ENCODE measurements at regions not wholly inside any gene's neighbourhood (a gene's known extent, or its start where the extent isn't known, plus 50 kb on each side); places are given as distances from the start of the nearest gene placed in this dataset.

- Histone ChIP-seq H3K27ac (ENCODE audit: low read depth, low read length, poor library complexity, severe bottlenecking) (no peak overlapping the region), H3K9ac (ENCODE audit: low read length) (no peak overlapping the region), H3K4me2 (ENCODE audit: low read length) (no peak overlapping the region), H3K79me2 (ENCODE audit: insufficient read depth, low read length) (no peaks in the 10 kb centered on the region), H4K20me1 (ENCODE audit: insufficient read depth, low read length) (no peaks in the 10 kb centered on the region), H3K4me3 (ENCODE audit: low read depth, low read length, poor library complexity, severe bottlenecking) (no peak overlapping the region), H3K4me1 (ENCODE audit: insufficient read depth, low read length, severe bottlenecking) (peaks cover 65% of the 10 kb centered on the region), H3K27me3 (ENCODE audit: insufficient read depth, low read length) (no peaks in the 10 kb centered on the region), H3K9me2 (ENCODE audit: low read depth, low read length) (no peaks in the 10 kb centered on the region), H2AFZ (ENCODE audit: low read length) (no peak overlapping the region), H3K36me3 (ENCODE audit: insufficient read depth, low read length) (no peaks in the 10 kb centered on the region), H3K9me3 (ENCODE audit: low read length) (no peaks in the 10 kb centered on the region), H3F3A (ENCODE audit: insufficient read depth, low read length) (no peaks in the 10 kb centered on the region)
- no peak for TF ChIP-seq EZH2 (IDR thresholded peaks at IDR 0.05; ENCODE audit: borderline replicate concordance, low read length)
- TF ChIP-seq, protein P1, sequence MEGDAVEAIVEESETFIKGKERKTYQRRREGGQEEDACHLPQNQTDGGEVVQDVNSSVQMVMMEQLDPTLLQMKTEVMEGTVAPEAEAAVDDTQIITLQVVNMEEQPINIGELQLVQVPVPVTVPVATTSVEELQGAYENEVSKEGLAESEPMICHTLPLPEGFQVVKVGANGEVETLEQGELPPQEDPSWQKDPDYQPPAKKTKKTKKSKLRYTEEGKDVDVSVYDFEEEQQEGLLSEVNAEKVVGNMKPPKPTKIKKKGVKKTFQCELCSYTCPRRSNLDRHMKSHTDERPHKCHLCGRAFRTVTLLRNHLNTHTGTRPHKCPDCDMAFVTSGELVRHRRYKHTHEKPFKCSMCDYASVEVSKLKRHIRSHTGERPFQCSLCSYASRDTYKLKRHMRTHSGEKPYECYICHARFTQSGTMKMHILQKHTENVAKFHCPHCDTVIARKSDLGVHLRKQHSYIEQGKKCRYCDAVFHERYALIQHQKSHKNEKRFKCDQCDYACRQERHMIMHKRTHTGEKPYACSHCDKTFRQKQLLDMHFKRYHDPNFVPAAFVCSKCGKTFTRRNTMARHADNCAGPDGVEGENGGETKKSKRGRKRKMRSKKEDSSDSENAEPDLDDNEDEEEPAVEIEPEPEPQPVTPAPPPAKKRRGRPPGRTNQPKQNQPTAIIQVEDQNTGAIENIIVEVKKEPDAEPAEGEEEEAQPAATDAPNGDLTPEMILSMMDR (IDR thresholded peaks at IDR 0.05; ENCODE audit: low read length), result no peak
Observed at GRCh38 chr10:47188156-47188555, 111.8 kb upstream of the GDF10 start.

GRCh38 chr10:47189802-47190201 lies 110.2 kb upstream of the GDF10 start:
- Histone ChIP-seq H3K79me2 (ENCODE audit: insufficient read depth, low read length) (no peaks in the 10 kb centered on the region), H3K9ac (ENCODE audit: low read length) (no peak overlapping the region; the same call in 1 of the 2 replicates), H3K9me2 (ENCODE audit: low read depth, low read length) (no peaks in the 10 kb centered on the region), H4K20me1 (ENCODE audit: insufficient read depth, low read length) (no peaks in the 10 kb centered on the region), H3K9me3 (ENCODE audit: low read length) (no peaks in the 10 kb centered on the region), H3K4me2 (ENCODE audit: low read length) (peak overlapping the region; percentile 6; the same call in 1 of the 2 replicates), H3F3A (ENCODE audit: insufficient read depth, low read length) (0 out of 2 replicates have a peak, but pooled peaks cover 3% of the 10 kb centered on the region), H2AFZ (ENCODE audit: low read length) (no peak overlapping the region), H3K27ac (ENCODE audit: low read depth, low read length, poor library complexity, severe bottlenecking) (peak overlapping the region; percentile 58), H3K27me3 (ENCODE audit: insufficient read depth, low read length) (no peaks in the 10 kb centered on the region), H3K4me3 (ENCODE audit: low read depth, low read length, poor library complexity, severe bottlenecking) (peak overlapping the region; percentile 9), H3K36me3 (ENCODE audit: insufficient read depth, low read length) (no peaks in the 10 kb centered on the region), H3K4me1 (ENCODE audit: insufficient read depth, low read length, severe bottlenecking) (peaks cover 65% of the 10 kb centered on the region)
- TF ChIP-seq EZH2 (IDR thresholded peaks at IDR 0.05; ENCODE audit: borderline replicate concordance, low read length), result no peak
- TF ChIP-seq, protein P1 (IDR thresholded peaks at IDR 0.05; ENCODE audit: low read length), result no peak

DNA sequence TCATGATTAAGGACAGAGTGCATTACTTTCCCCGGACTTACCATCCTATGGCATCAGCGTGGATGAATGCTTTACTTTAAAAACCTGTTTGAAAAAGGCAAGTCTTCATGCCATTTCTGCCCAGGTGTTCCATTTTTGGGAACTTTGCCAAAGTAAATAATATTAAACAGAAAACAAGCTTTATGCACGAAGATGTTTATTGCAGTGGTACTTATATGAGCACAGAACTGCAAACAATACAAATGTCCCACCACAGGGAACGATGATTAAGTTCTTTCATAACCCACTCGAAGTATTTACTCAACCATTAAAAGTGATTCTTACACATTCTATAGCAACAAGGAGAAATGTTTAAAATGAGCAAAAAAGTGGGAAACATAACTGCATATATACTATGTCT lies 109.7 kb upstream of the GDF10 start:
- H3K79me2 ChIP-seq (ENCODE audit: insufficient read depth, low read length), result no peaks in the 10 kb centered on the region
- H3K27ac ChIP-seq (ENCODE audit: low read depth, low read length, poor library complexity, severe bottlenecking), result peak overlapping the region; percentile 99
- H3K4me1 ChIP-seq (ENCODE audit: insufficient read depth, low read length, severe bottlenecking), result peaks cover 65% of the 10 kb centered on the region
- no peak for TF ChIP-seq EZH2 (IDR thresholded peaks at IDR 0.05; ENCODE audit: borderline replicate concordance, low read length)
- TF ChIP-seq, protein P1 (IDR thresholded peaks at IDR 0.05; ENCODE audit: low read length), result no peak
- H2AFZ ChIP-seq (ENCODE audit: low read length), result no peak overlapping the region
- no peaks in the 10 kb centered on the region for H3K9me3 ChIP-seq (ENCODE audit: low read length)
- H3K9me2 ChIP-seq (ENCODE audit: low read depth, low read length), result no peaks in the 10 kb centered on the region
- H3F3A ChIP-seq (ENCODE audit: insufficient read depth, low read length), result 0 out of 2 replicates have a peak, but pooled peaks cover 3% of the 10 kb centered on the region
- H3K9ac ChIP-seq (ENCODE audit: low read length), result no peak overlapping the region; the same call in 1 of the 2 replicates
- no peaks in the 10 kb centered on the region for H3K27me3 ChIP-seq (ENCODE audit: insufficient read depth, low read length)
- peak overlapping the region; percentile 6; the same call in 1 of the 2 replicates for H3K4me2 ChIP-seq (ENCODE audit: low read length)
- no peaks in the 10 kb centered on the region for H4K20me1 ChIP-seq (ENCODE audit: insufficient read depth, low read length)
- no peaks in the 10 kb centered on the region for H3K36me3 ChIP-seq (ENCODE audit: insufficient read depth, low read length)
- peak overlapping the region; percentile 9 for H3K4me3 ChIP-seq (ENCODE audit: low read depth, low read length, poor library complexity, severe bottlenecking)
